ENCODE measurements at regions not wholly inside any gene's neighbourhood (a gene's known extent, or its start where the extent isn't known, plus 50 kb on each side); places are given as distances from the start of the nearest gene placed in this dataset.
A peak's percentile ranks its signal among the peaks of the same experiment; 100 is the strongest.

- TF ChIP-seq SUZ12 (IDR thresholded peaks at IDR 0.05; ENCODE audit: extremely low read depth, insufficient read depth, insufficient read length) (no peak), ZNF274 (IDR thresholded peaks at IDR 0.05; ENCODE audit: low read depth, low read length) (no peak)
- no peaks in the 10 kb centered on the region for H3K36me3 ChIP-seq (ENCODE audit: insufficient read depth, insufficient read length, low read length)
- no peaks in the 10 kb centered on the region for H3K27me3 ChIP-seq (ENCODE audit: insufficient read depth, insufficient read length)
- no peaks in the 10 kb centered on the region for H3K4me1 ChIP-seq (ENCODE audit: insufficient read depth, insufficient read length)
- H3K9me3 ChIP-seq (ENCODE audit: insufficient read depth, low read length) = no peaks in the 10 kb centered on the region
- H3K9ac ChIP-seq (ENCODE audit: insufficient read length, low read depth) = no peak overlapping the region
- DNase-seq (ENCODE audit: low read depth, low spot score) = no peak
- no peak overlapping the region for H3K4me3 ChIP-seq (ENCODE audit: insufficient read length, low read depth)
Observed at GRCh38 chr13:61695147-61695546, 279.5 kb upstream of the PCDH20 start.

- no peak for DNase-seq (ENCODE audit: low read depth, low spot score)
- Histone ChIP-seq H3K4me3 (ENCODE audit: insufficient read length, low read depth) (no peak overlapping the region), H3K9ac (ENCODE audit: insufficient read length, low read depth) (no peak overlapping the region), H3K36me3 (ENCODE audit: insufficient read depth, insufficient read length, low read length) (no peaks in the 10 kb centered on the region), H3K27me3 (ENCODE audit: insufficient read depth, insufficient read length) (no peaks in the 10 kb centered on the region), H3K9me3 (ENCODE audit: insufficient read depth, low read length) (no peaks in the 10 kb centered on the region), H3K4me1 (ENCODE audit: insufficient read depth, insufficient read length) (no peaks in the 10 kb centered on the region)
- TF ChIP-seq ZNF274 (IDR thresholded peaks at IDR 0.05; ENCODE audit: low read depth, low read length) (no peak), SUZ12 (IDR thresholded peaks at IDR 0.05; ENCODE audit: extremely low read depth, insufficient read depth, insufficient read length) (no peak), YY1 (IDR thresholded peaks at IDR 0.05; ENCODE audit: insufficient read depth, insufficient read length) (no peak)
Observed at GRCh38 chr13:61692691-61693090, 277.0 kb upstream of the PCDH20 start.

- Histone ChIP-seq H3K36me3 (ENCODE audit: insufficient read depth, insufficient read length, low read length) (no peaks in the 10 kb centered on the region), H3K27me3 (ENCODE audit: insufficient read depth, insufficient read length) (no peaks in the 10 kb centered on the region), H3K9me3 (ENCODE audit: insufficient read depth, low read length) (no peaks in the 10 kb centered on the region), H3K9ac (ENCODE audit: insufficient read length, low read depth) (no peak overlapping the region), H3K4me1 (ENCODE audit: insufficient read depth, insufficient read length) (no peaks in the 10 kb centered on the region), H3K4me3 (ENCODE audit: insufficient read length, low read depth) (no peak overlapping the region)
- DNase-seq (ENCODE audit: low read depth, low spot score) = peak; percentile 32
- no peak for TF ChIP-seq ZNF274 (IDR thresholded peaks at IDR 0.05; ENCODE audit: low read depth, low read length)
- no peak for TF ChIP-seq YY1 (IDR thresholded peaks at IDR 0.05; ENCODE audit: insufficient read depth, insufficient read length)
- no peak for TF ChIP-seq SUZ12 (IDR thresholded peaks at IDR 0.05; ENCODE audit: extremely low read depth, insufficient read depth, insufficient read length)
Observed at GRCh38 chr13:61685682-61686012, 270.0 kb upstream of the PCDH20 start.

GRCh38 chr13:61684976-61685681 lies 269.5 kb upstream of the PCDH20 start:
- H3K9me3 ChIP-seq (ENCODE audit: insufficient read depth, low read length) = no peaks in the 10 kb centered on the region
- TF ChIP-seq SUZ12 (IDR thresholded peaks at IDR 0.05; ENCODE audit: extremely low read depth, insufficient read depth, insufficient read length) = no peak
- no peak for TF ChIP-seq YY1 (IDR thresholded peaks at IDR 0.05; ENCODE audit: insufficient read depth, insufficient read length)
- TF ChIP-seq ZNF274 (IDR thresholded peaks at IDR 0.05; ENCODE audit: low read depth, low read length) = no peak
- H3K4me1 ChIP-seq (ENCODE audit: insufficient read depth, insufficient read length) = no peaks in the 10 kb centered on the region
- H3K36me3 ChIP-seq (ENCODE audit: insufficient read depth, insufficient read length, low read length) = no peaks in the 10 kb centered on the region
- H3K4me3 ChIP-seq (ENCODE audit: insufficient read length, low read depth) = no peak overlapping the region
- H3K27me3 ChIP-seq (ENCODE audit: insufficient read depth, insufficient read length) = no peaks in the 10 kb centered on the region
- no peak overlapping the region for H3K9ac ChIP-seq (ENCODE audit: insufficient read length, low read depth)
- no peak for DNase-seq (ENCODE audit: low read depth, low spot score)

- Histone ChIP-seq H3K4me1 (ENCODE audit: insufficient read depth, insufficient read length) (no peaks in the 10 kb centered on the region), H3K27me3 (ENCODE audit: insufficient read depth, insufficient read length) (no peaks in the 10 kb centered on the region), H3K4me3 (ENCODE audit: insufficient read length, low read depth) (no peak overlapping the region), H3K36me3 (ENCODE audit: insufficient read depth, insufficient read length, low read length) (no peaks in the 10 kb centered on the region), H3K9me3 (ENCODE audit: insufficient read depth, low read length) (no peaks in the 10 kb centered on the region), H3K9ac (ENCODE audit: insufficient read length, low read depth) (no peak overlapping the region)
- DNase-seq (ENCODE audit: low read depth, low spot score) = no peak
- TF ChIP-seq YY1 (IDR thresholded peaks at IDR 0.05; ENCODE audit: insufficient read depth, insufficient read length) = no peak
- TF ChIP-seq SUZ12 (IDR thresholded peaks at IDR 0.05; ENCODE audit: extremely low read depth, insufficient read depth, insufficient read length) = no peak
- no peak for TF ChIP-seq ZNF274 (IDR thresholded peaks at IDR 0.05; ENCODE audit: low read depth, low read length)
Observed at GRCh38 chr13:61672756-61673155, 257.1 kb upstream of the PCDH20 start.

GRCh38 chr13:61670384-61671161 lies 254.9 kb upstream of the PCDH20 start:
- Histone ChIP-seq H3K9ac (ENCODE audit: insufficient read length, low read depth) (no peak overlapping the region), H3K4me1 (ENCODE audit: insufficient read depth, insufficient read length) (no peaks in the 10 kb centered on the region), H3K4me3 (ENCODE audit: insufficient read length, low read depth) (no peak overlapping the region), H3K27me3 (ENCODE audit: insufficient read depth, insufficient read length) (no peaks in the 10 kb centered on the region), H3K9me3 (ENCODE audit: insufficient read depth, low read length) (no peaks in the 10 kb centered on the region), H3K36me3 (ENCODE audit: insufficient read depth, insufficient read length, low read length) (no peaks in the 10 kb centered on the region)
- TF ChIP-seq ZNF274 (IDR thresholded peaks at IDR 0.05; ENCODE audit: low read depth, low read length) = no peak
- DNase-seq (ENCODE audit: low read depth, low spot score) = no peak

GRCh38 chr13:61664801-61665705 lies 249.4 kb upstream of the PCDH20 start:
- no peak overlapping the region for H3K9ac ChIP-seq (ENCODE audit: insufficient read length, low read depth)
- no peaks in the 10 kb centered on the region for H3K36me3 ChIP-seq (ENCODE audit: insufficient read depth, insufficient read length, low read length)
- H3K4me3 ChIP-seq (ENCODE audit: insufficient read length, low read depth) = no peak overlapping the region
- no peaks in the 10 kb centered on the region for H3K9me3 ChIP-seq (ENCODE audit: insufficient read depth, low read length)
- H3K4me1 ChIP-seq (ENCODE audit: insufficient read depth, insufficient read length) = no peaks in the 10 kb centered on the region
- H3K27me3 ChIP-seq (ENCODE audit: insufficient read depth, insufficient read length) = no peaks in the 10 kb centered on the region
- no peak for DNase-seq (ENCODE audit: low read depth, low spot score)
- TF ChIP-seq SUZ12 (IDR thresholded peaks at IDR 0.05; ENCODE audit: extremely low read depth, insufficient read depth, insufficient read length) = no peak
- TF ChIP-seq YY1 (IDR thresholded peaks at IDR 0.05; ENCODE audit: insufficient read depth, insufficient read length) = no peak
- TF ChIP-seq ZNF274 (IDR thresholded peaks at IDR 0.05; ENCODE audit: low read depth, low read length) = no peak
